WTC11 (cell line): ENCODE measurements at regions not wholly inside any gene's neighbourhood (a gene's known extent, or its start where the extent isn't known, plus 50 kb on each side); places are given as distances from the start of the nearest gene placed in this dataset.

ENCODE experiments used
- ATAC-seq: fragments of 200-7000 bp; cut with Tn5 transposase; 2 replicates; pipeline ENCODE4 v1.10.0; 2021; ENCODE audit warnings: mild to moderate bottlenecking, moderate library complexity
- CTCF ChIA-PET: fragments of 300-600 bp; sonication (Branson Sonifier 250); formaldehyde crosslinking; loops from one replicate; lab custom pipeline; 2021; ENCODE audit warnings: antibody characterized with exemption; lab: Charles Lee
- POLR2A ChIA-PET: fragments of 350-600 bp; sonication (Branson Sonifier 250); formaldehyde crosslinking; loops from one replicate; lab custom pipeline; 2021; ENCODE audit warnings: antibody characterized with exemption; lab: Charles Lee
- DNase-seq: peaks from one replicate; pipeline ENCODE4 v3.0.0; 2021; ENCODE audit warnings: low spot score
- H3K27ac Mint-ChIP-seq: 2 replicates; pipeline ENCODE4 v1.8.0; 2021; ENCODE audit warnings: mixed read lengths
- H3K27me3 Mint-ChIP-seq: 2 replicates; pipeline ENCODE4 v1.8.0; 2021; ENCODE audit warnings: low read depth, mild to moderate bottlenecking, moderate library complexity, mixed read lengths
- H3K36me3 Mint-ChIP-seq: 2 replicates; pipeline ENCODE4 v1.8.0; 2021; ENCODE audit warnings: mixed read lengths
- H3K4me1 Mint-ChIP-seq: 2 replicates; pipeline ENCODE4 v1.8.0; 2022; ENCODE audit warnings: mixed read lengths
- H3K4me3 Mint-ChIP-seq: 2 replicates; pipeline ENCODE4 v1.8.0; 2021; ENCODE audit warnings: mild to moderate bottlenecking, moderate library complexity, mixed read lengths
- H3K9me3 Mint-ChIP-seq: 2 replicates; pipeline ENCODE4 v1.8.0; 2021; ENCODE audit warnings: mixed read lengths
- ATF2 ChIP-seq: sonication (generic); formaldehyde crosslinking; IDR thresholded peaks from 2 replicates; pipeline ENCODE4 v1.8.1; 2022; ENCODE audit warnings: low read depth, missing genetic modification reagents, borderline replicate concordance
- ATF6 ChIP-seq: sonication (generic); formaldehyde crosslinking; IDR thresholded peaks from 2 replicates; pipeline ENCODE4 v1.8.1; 2023; ENCODE audit warnings: mild to moderate bottlenecking, missing genetic modification reagents
- CBFB ChIP-seq: sonication (generic); formaldehyde crosslinking; IDR thresholded peaks from 2 replicates; pipeline ENCODE4 v1.8.1; 2022; ENCODE audit warnings: mild to moderate bottlenecking, low read depth, missing genetic modification reagents
- CTCF ChIP-seq: fragments of 200-600 bp; IDR thresholded peaks from 2 replicates; pipeline ENCODE4 v1.8.0; 2022; ENCODE audit warnings: antibody characterized with exemption
- ELF4 ChIP-seq: sonication (generic); formaldehyde crosslinking; IDR thresholded peaks from 2 replicates; pipeline ENCODE4 v1.8.1; 2022; ENCODE audit warnings: low read depth, mild to moderate bottlenecking, moderate library complexity, missing genetic modification reagents
- ETV6 ChIP-seq: sonication (generic); formaldehyde crosslinking; IDR thresholded peaks from 2 replicates; pipeline ENCODE4 v1.8.1; 2022; ENCODE audit warnings: mild to moderate bottlenecking, missing genetic modification reagents
- HMGXB4 ChIP-seq: sonication (generic); formaldehyde crosslinking; IDR thresholded peaks from 2 replicates; pipeline ENCODE4 v1.8.1; 2023; ENCODE audit warnings: mild to moderate bottlenecking, moderate library complexity, missing genetic modification reagents
- IRF2 ChIP-seq: sonication (generic); formaldehyde crosslinking; IDR thresholded peaks from 2 replicates; pipeline ENCODE4 v1.8.0; 2022; ENCODE audit warnings: low read depth, missing genetic modification reagents, borderline replicate concordance
- KAT7 ChIP-seq: sonication (generic); formaldehyde crosslinking; IDR thresholded peaks from 2 replicates; pipeline ENCODE4 v1.8.1; 2023; ENCODE audit warnings: missing genetic modification reagents, mild to moderate bottlenecking, borderline replicate concordance
- MYBL2 ChIP-seq: sonication (generic); formaldehyde crosslinking; IDR thresholded peaks from 2 replicates; pipeline ENCODE4 v1.8.1; 2023; ENCODE audit warnings: mild to moderate bottlenecking, moderate library complexity, missing genetic modification reagents
- NFE2L1 ChIP-seq: sonication (generic); formaldehyde crosslinking; IDR thresholded peaks from 2 replicates; pipeline ENCODE4 v1.8.1; 2023; ENCODE audit warnings: missing genetic modification reagents
- NR3C1 ChIP-seq: sonication (generic); formaldehyde crosslinking; conservative IDR thresholded peaks from 2 replicates; pipeline ENCODE4 v1.8.1; 2023; ENCODE audit warnings: low read depth, mild to moderate bottlenecking, missing genetic modification reagents
- RELA ChIP-seq: sonication (generic); formaldehyde crosslinking; IDR thresholded peaks from 2 replicates; pipeline ENCODE4 v1.8.1; 2022; ENCODE audit warnings: missing genetic modification reagents, mild to moderate bottlenecking, borderline replicate concordance
- ZBTB21 ChIP-seq: sonication (generic); formaldehyde crosslinking; IDR thresholded peaks from 2 replicates; pipeline ENCODE4 v1.8.1; 2023; ENCODE audit warnings: mild to moderate bottlenecking, missing genetic modification reagents, borderline replicate concordance
- ZNF138 ChIP-seq: sonication (generic); formaldehyde crosslinking; conservative IDR thresholded peaks from 2 replicates; pipeline ENCODE4 v1.8.1; 2022; ENCODE audit warnings: mild to moderate bottlenecking, moderate library complexity, missing genetic modification reagents
- ZNF263 ChIP-seq: sonication (generic); formaldehyde crosslinking; IDR thresholded peaks from 2 replicates; pipeline ENCODE4 v1.8.1; 2022; ENCODE audit warnings: low read depth, mild to moderate bottlenecking, moderate library complexity, missing genetic modification reagents
- ZNF416 ChIP-seq: fragments of 250-450 bp; sonication (Bioruptor Pico); IDR thresholded peaks from 2 replicates; pipeline ENCODE4 v1.9.0; 2021; ENCODE audit warnings: mild to moderate bottlenecking, inconsistent platforms
- TF ChIP-seq, protein P1 (sequence below): sonication (generic); formaldehyde crosslinking; IDR thresholded peaks from 2 replicates; pipeline ENCODE4 v1.8.0; 2023; ENCODE audit warnings: mild to moderate bottlenecking, missing genetic modification reagents
- TF ChIP-seq, protein P2 (sequence below): sonication (generic); formaldehyde crosslinking; IDR thresholded peaks from 2 replicates; pipeline ENCODE4 v1.8.0; 2022; ENCODE audit warnings: mild to moderate bottlenecking, missing genetic modification reagents
- TF ChIP-seq, protein P3 (sequence below): sonication (generic); formaldehyde crosslinking; IDR thresholded peaks from 2 replicates; pipeline ENCODE4 v1.8.0; 2022; ENCODE audit warnings: mild to moderate bottlenecking, missing genetic modification reagents

- TF ChIP-seq, protein P1, sequence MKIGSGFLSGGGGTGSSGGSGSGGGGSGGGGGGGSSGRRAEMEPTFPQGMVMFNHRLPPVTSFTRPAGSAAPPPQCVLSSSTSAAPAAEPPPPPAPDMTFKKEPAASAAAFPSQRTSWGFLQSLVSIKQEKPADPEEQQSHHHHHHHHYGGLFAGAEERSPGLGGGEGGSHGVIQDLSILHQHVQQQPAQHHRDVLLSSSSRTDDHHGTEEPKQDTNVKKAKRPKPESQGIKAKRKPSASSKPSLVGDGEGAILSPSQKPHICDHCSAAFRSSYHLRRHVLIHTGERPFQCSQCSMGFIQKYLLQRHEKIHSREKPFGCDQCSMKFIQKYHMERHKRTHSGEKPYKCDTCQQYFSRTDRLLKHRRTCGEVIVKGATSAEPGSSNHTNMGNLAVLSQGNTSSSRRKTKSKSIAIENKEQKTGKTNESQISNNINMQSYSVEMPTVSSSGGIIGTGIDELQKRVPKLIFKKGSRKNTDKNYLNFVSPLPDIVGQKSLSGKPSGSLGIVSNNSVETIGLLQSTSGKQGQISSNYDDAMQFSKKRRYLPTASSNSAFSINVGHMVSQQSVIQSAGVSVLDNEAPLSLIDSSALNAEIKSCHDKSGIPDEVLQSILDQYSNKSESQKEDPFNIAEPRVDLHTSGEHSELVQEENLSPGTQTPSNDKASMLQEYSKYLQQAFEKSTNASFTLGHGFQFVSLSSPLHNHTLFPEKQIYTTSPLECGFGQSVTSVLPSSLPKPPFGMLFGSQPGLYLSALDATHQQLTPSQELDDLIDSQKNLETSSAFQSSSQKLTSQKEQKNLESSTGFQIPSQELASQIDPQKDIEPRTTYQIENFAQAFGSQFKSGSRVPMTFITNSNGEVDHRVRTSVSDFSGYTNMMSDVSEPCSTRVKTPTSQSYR (CRISPR knock-in tag): no peak
- TF ChIP-seq ETV6 (CRISPR knock-in tag): no peak
- TF ChIP-seq RELA (CRISPR knock-in tag): no peak
- no peak for TF ChIP-seq MYBL2 (CRISPR knock-in tag)
- TF ChIP-seq ZNF416 (CRISPR knock-in tag): no peak
- TF ChIP-seq CBFB (CRISPR knock-in tag): no peak
- TF ChIP-seq, protein P2, sequence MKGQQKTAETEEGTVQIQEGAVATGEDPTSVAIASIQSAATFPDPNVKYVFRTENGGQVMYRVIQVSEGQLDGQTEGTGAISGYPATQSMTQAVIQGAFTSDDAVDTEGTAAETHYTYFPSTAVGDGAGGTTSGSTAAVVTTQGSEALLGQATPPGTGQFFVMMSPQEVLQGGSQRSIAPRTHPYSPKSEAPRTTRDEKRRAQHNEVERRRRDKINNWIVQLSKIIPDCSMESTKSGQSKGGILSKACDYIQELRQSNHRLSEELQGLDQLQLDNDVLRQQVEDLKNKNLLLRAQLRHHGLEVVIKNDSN (CRISPR knock-in tag): no peak
Observed at GRCh38 chr7:24372961-24373955, 89.3 kb downstream of the NPY start (continued).

DNA sequence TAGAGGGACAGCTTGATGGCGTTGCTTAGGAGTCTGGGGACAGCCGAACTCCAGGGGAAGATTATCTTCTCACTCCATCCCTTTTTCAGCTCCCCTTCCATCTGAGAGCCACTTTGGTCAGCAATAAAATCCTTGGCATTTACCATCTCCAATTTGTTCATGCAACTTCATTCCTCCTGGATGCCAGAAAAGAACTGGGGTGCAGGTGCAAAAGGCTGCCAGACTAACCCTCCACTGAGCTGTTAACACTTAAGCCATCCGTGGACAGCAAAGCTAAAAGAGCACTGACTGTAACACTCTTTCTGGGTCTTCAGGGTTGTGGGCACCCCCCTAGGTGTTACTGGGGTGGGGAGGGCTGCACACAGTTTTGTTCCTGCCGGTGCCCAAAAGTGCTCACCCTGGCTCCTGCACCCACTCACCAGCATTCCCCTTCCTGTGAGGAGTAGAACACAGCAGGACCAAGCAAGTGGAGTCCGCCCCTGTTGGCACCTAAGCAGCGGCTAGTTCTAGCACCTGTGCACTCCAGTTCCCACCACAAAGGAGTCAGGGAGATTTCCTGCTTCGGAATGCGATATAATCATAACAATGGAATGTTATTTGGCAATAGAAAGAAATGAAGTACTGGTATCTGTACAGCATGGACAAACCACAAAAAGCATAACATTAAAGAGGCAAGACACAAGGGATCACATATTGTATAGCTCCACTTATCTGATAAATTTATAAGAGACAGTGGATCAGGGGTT is 95.1 kb downstream of the NPY start:
- CTCF ChIA-PET: interaction anchor here (2.8 kb wide), 1 partner anchor 60 kb away, joined by 11 read pairs; no protein-coding TSS in a partner anchor
- H3K9me3 Mint-ChIP-seq: peaks cover 12% of the 10 kb centered on the region
- no peak overlapping the region for H3K4me3 Mint-ChIP-seq
- no peak for TF ChIP-seq ATF6 (CRISPR knock-in tag)
- no peak for TF ChIP-seq ZNF263
- no peak for TF ChIP-seq CTCF
- no peak for TF ChIP-seq KAT7 (CRISPR knock-in tag)
- TF ChIP-seq NR3C1 (CRISPR knock-in tag): no peak
- TF ChIP-seq, protein P3, sequence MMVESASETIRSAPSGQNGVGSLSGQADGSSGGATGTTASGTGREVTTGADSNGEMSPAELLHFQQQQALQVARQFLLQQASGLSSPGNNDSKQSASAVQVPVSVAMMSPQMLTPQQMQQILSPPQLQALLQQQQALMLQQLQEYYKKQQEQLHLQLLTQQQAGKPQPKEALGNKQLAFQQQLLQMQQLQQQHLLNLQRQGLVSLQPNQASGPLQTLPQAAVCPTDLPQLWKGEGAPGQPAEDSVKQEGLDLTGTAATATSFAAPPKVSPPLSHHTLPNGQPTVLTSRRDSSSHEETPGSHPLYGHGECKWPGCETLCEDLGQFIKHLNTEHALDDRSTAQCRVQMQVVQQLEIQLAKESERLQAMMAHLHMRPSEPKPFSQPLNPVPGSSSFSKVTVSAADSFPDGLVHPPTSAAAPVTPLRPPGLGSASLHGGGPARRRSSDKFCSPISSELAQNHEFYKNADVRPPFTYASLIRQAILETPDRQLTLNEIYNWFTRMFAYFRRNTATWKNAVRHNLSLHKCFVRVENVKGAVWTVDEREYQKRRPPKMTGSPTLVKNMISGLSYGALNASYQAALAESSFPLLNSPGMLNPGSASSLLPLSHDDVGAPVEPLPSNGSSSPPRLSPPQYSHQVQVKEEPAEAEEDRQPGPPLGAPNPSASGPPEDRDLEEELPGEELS (CRISPR knock-in tag): no peak
- TF ChIP-seq ELF4 (CRISPR knock-in tag): no peak
- TF ChIP-seq HMGXB4 (CRISPR knock-in tag): no peak
- TF ChIP-seq IRF2 (CRISPR knock-in tag): no peak
- TF ChIP-seq ZBTB21 (CRISPR knock-in tag): no peak
- TF ChIP-seq NFE2L1: no peak
- no peak for TF ChIP-seq ATF2 (CRISPR knock-in tag)
- no peak for TF ChIP-seq ZNF138 (CRISPR knock-in tag)
- H3K36me3 Mint-ChIP-seq: peaks cover 13% of the 10 kb centered on the region
- no peak for ATAC-seq
- H3K4me1 Mint-ChIP-seq: peaks cover 66% of the 10 kb centered on the region
- DNase-seq: no peak
- POLR2A ChIA-PET: no interaction called here
- H3K27me3 Mint-ChIP-seq: no peaks in the 10 kb centered on the region
- no peak overlapping the region for H3K27ac Mint-ChIP-seq
